VCaP (cell line): ENCODE measurements at regions not wholly inside any gene's neighbourhood (a gene's known extent, or its start where the extent isn't known, plus 50 kb on each side); places are given as distances from the start of the nearest gene placed in this dataset.

Experiments used
- H3K27ac ChIP-seq: fragments of 450-650 bp; 2 replicates; pipeline ENCODE4 v1.5.1; 2017
- TF ChIP-seq, protein P1 (sequence below): fragments of 450-650 bp; conservative IDR thresholded peaks from 2 replicates; pipeline ENCODE4 v1.5.1; 2017; ENCODE audit warnings: mild to moderate bottlenecking, moderate library complexity

DNA sequence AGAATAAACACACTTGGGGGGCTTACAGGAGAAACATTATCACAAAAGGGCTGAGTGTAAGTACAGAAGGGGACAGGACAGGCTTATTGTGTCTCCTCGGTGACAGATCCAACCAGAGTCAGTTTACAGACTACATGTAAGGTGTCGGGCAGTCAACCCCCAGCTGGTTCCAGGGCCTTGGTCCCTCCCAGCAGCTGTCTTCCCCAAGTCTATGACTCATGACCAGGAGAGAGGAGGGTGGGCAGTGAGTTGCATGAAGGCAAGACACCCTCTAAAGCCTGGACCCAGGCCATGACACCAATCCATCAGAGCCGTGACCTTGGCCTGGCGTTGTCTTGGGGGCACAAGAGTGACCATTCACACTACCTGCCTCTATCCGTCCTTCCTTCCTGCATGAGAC, 276.2 kb upstream of the CCL2 start:
- TF ChIP-seq, protein P1, sequence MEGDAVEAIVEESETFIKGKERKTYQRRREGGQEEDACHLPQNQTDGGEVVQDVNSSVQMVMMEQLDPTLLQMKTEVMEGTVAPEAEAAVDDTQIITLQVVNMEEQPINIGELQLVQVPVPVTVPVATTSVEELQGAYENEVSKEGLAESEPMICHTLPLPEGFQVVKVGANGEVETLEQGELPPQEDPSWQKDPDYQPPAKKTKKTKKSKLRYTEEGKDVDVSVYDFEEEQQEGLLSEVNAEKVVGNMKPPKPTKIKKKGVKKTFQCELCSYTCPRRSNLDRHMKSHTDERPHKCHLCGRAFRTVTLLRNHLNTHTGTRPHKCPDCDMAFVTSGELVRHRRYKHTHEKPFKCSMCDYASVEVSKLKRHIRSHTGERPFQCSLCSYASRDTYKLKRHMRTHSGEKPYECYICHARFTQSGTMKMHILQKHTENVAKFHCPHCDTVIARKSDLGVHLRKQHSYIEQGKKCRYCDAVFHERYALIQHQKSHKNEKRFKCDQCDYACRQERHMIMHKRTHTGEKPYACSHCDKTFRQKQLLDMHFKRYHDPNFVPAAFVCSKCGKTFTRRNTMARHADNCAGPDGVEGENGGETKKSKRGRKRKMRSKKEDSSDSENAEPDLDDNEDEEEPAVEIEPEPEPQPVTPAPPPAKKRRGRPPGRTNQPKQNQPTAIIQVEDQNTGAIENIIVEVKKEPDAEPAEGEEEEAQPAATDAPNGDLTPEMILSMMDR = no peak

DNA sequence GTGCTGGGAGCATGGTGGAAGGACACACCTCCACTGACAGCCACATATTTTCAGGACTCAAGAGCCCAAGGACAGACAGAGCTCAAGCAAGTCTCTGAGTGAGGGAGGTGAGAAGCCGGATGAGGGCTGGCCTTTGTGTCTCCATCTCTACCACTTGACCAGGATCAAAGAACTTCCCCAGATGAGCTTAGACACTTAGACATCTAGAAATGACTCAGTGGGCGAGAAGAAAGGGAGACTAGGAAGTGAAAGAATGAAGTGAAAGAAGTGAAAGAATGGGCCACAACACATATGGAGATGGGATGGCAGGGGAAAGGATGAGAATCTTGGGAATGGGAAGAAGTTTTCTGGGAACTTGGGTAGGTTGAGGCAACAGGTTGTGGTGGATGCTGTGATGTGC, 274.9 kb upstream of the CCL2 start:
- TF ChIP-seq, protein P1 = no peak
- no peak overlapping the region for H3K27ac ChIP-seq

More for the DNA sequence above, 276.2 kb upstream of the CCL2 start:
- H3K27ac ChIP-seq = no peak overlapping the region

DNA sequence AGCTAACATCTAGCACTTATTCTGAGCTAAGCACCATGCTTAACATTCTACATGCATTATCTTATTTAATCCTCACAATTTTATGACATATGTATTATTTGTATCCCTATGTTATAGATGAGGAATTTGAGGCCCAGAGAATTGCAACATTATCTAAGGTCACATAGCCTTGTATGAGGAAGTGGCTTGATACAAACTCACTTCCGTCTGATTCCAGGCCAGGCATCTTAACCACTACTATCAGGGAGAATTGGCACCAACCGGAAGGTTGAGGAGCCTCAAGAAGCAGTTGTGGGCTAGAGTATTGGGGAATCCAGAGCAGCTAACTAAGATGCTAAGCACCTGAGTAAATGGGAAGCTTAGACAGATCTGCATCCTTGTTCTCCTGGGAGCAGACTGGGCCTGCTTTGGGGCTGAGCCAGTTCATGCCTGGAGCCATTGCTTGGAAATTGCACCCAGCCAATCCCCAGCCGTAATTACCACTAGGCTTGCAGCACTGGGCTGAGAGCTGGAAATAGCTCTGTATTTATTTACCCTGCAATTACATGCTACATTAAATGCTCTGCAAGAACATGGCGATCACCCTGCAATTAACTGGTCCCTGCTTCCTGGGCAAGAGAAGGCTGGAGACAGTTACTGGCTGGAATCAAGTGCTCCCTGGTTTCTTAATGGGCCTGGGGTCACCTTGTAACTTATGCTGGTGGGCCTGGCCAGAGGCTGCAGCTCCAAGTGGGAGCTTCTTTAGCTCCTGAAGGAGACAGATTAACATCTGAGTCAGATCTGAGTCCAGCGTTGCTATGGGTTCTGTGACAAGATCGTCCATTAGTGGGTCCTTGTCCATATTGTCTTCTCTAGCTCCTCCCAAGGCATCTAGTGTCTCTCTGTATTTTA, 273.1 kb upstream of the CCL2 start:
- TF ChIP-seq, protein P1 = no peak
- peak overlapping the region; percentile 41 for H3K27ac ChIP-seq

DNA sequence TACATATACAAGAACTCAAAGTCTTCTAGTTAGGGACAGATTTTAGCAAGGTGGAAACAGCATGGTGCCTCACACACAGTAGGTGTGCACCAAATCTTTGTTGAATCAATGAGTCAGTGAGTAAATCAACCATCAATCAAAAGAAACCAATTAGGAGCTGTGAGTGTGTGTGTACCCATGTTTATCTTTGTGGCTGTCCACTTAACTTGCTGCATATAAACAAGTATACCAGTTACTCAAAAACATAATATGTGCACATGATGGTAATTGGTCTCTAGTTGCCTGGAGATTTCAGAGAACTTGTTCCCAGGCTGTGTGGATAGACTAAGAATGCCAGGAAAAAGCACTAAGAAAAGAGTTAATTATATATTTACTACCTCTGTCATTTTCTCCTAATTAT, 272.2 kb upstream of the CCL2 start:
- no peak overlapping the region for H3K27ac ChIP-seq
- TF ChIP-seq, protein P1 = no peak

DNA sequence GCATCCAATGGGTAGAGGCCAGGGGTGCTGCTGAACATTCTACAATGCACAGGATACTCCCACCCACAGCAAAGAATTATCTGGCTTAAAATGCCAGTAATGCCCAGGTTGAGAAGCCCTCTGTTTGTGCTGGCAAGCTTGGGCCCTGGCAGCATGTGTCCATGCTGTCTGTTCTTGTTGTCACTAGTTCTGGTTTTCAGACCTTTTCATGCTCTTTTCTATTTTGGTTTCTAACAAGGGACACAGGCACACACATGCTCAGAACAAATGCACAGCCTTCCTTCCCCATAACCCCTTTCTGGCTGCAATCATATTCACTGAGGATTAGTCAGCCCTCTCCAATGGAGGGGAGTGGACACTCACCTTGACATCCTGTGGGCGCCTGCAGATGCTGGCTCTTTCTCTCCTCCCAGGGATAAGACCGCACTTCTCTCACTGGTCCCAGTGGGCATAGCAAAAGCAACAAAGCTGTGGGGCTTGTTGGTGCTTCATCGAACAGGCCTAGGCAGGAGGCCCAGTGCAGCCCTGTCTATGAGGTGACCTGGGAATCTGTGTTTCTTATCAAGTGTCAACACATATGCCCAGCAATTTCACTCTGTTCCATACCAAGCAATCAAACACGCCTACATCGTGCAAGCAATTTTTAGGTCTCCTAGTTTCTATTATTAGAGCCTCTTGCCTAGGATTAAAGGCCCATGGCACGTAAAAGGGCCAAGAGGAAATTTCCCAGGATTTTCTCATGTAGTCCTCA, 271.1 kb upstream of the CCL2 start:
- no peak overlapping the region for H3K27ac ChIP-seq
- TF ChIP-seq, protein P1 = no peak

DNA sequence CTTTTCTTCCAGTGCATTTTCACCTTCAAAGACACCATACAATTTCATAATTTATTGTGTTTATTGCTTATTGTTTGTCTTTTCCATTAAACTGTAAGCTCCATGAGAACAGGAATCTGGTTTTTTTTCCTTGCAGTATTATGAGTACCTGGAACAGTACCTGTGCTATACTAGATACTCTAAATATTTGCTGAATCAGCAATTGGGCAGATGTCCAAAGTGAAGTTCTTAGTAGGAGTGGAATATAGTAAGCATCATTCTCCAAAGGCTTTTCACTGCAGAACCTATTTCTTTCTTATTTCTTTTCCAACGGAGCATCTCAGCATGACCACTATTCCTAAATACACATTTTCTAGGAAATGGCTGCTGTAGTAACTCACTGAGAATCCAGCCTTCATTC, 269.0 kb upstream of the CCL2 start:
- H3K27ac ChIP-seq = no peak overlapping the region
- TF ChIP-seq, protein P1 = no peak

DNA sequence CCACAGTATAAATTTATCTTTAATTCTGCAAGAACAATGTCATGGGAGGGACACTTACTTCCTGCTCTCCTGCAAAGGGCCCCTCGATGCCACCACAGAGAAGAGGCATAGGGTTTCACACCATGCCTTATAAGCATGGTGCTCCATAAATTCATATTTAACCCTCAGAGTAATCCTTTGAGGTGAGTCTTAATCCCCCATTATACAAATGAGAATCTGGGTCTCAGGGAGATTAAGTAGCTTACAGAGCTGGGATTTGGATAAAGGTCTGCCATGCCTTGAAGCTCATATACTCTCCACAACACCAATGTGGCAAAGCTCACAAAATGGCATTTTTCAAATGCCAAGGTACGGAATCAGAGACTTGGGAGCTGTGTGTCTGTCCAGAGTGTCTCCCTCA, 268.5 kb upstream of the CCL2 start:
- TF ChIP-seq, protein P1 = no peak
- H3K27ac ChIP-seq = no peak overlapping the region
